Muscle layer of colon (tissue), 2 donors: ENCODE measurements at regions not wholly inside any gene's neighbourhood (a gene's known extent, or its start where the extent isn't known, plus 50 kb on each side); places are given as distances from the start of the nearest gene placed in this dataset.

Source experiments
- H3K27ac ChIP-seq: one replicate; pipeline ENCODE4 v1.7.0; 2013; ENCODE audit warnings: low read depth, mild to moderate bottlenecking, low read length, moderate library complexity
- H3K27me3 ChIP-seq, 2 donors: one replicate each; pipeline ENCODE4 v1.7.0; 2013; ENCODE audit warnings: low read length in 2 of 2, mild to moderate bottlenecking in 2 of 2; ENCODE audit not compliant: insufficient read depth in 2 of 2, control insufficient read depth in 1 of 2
- H3K36me3 ChIP-seq: one replicate; pipeline ENCODE4 v1.7.0; 2013; ENCODE audit warnings: mild to moderate bottlenecking, low read length; ENCODE audit not compliant: insufficient read depth
- H3K4me1 ChIP-seq: one replicate; pipeline ENCODE4 v1.7.0; 2013; ENCODE audit warnings: mild to moderate bottlenecking, low read length; ENCODE audit not compliant: insufficient read depth
- H3K4me3 ChIP-seq, 2 donors: one replicate each; pipeline ENCODE4 v1.7.0; 2013; ENCODE audit warnings: low read length in 2 of 2, low read depth in 1 of 2, mild to moderate bottlenecking in 1 of 2, moderate library complexity in 1 of 2
- H3K9ac ChIP-seq: one replicate; pipeline ENCODE4 v1.7.0; 2013; ENCODE audit warnings: low read length
- H3K9me3 ChIP-seq: one replicate; pipeline ENCODE4 v1.7.0; 2013; ENCODE audit warnings: mild to moderate bottlenecking, low read length
- donor health status: abdominal sarcoma.
- donor health status: Adenocarcinoma of cecum.

- H3K9ac ChIP-seq, result no peak overlapping the region
- H3K27ac ChIP-seq, result no peak overlapping the region
- peaks cover 8% of the 10 kb centered on the region for H3K4me1 ChIP-seq
- H3K4me3 ChIP-seq, result no peak overlapping the region
- H3K9me3 ChIP-seq, result no peaks in the 10 kb centered on the region
- H3K27me3 ChIP-seq, result no peaks in the 10 kb centered on the region
- no peaks in the 10 kb centered on the region for H3K36me3 ChIP-seq
These were observed 197.9 kb downstream of the SUDS3 start for GRCh38 chr12:118574288-118574687.

GRCh38 chr12:118575730-118576129 is 199.4 kb downstream of the SUDS3 start:
- Histone ChIP-seq H3K9ac (no peak overlapping the region), H3K9me3 (no peaks in the 10 kb centered on the region), H3K36me3 (no peaks in the 10 kb centered on the region), H3K4me1 (peaks cover 8% of the 10 kb centered on the region), H3K4me3 (no peak overlapping the region), H3K27ac (no peak overlapping the region), H3K27me3 (no peaks in the 10 kb centered on the region)

DNA sequence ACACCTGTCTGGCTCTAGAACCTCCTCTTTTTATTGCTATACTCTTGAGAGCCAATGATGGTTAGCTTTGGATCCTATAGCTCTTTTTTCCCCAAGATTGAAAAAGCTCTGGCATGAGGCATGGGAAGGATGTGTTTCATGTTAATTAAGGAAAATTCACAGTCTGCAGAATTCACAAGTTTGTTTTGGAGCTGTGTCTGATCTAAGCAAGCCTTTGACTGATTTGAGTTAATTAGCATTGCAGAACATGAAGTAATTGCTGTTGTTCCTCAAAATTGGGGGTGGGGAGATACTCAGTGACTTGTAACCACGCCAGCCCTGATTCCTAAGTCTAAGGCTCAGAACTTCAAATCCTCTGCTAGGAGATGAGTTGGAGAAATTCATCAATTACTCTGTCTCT is 205.0 kb downstream of the SUDS3 start:
- H3K9ac ChIP-seq, result no peak overlapping the region
- H3K36me3 ChIP-seq, result no peaks in the 10 kb centered on the region
- peaks cover 5% of the 10 kb centered on the region for H3K9me3 ChIP-seq
- no peak overlapping the region for H3K27ac ChIP-seq
- H3K4me1 ChIP-seq, result no peaks in the 10 kb centered on the region
- H3K27me3 ChIP-seq, result no peaks in the 10 kb centered on the region
- H3K4me3 ChIP-seq, result no peak overlapping the region

- H3K27me3 ChIP-seq, result no peaks in the 10 kb centered on the region
- H3K9me3 ChIP-seq, result peaks cover 10% of the 10 kb centered on the region
- H3K36me3 ChIP-seq, result no peaks in the 10 kb centered on the region
- no peaks in the 10 kb centered on the region for H3K4me1 ChIP-seq
- no peak overlapping the region for H3K9ac ChIP-seq
- H3K4me3 ChIP-seq, result no peak overlapping the region
- H3K27ac ChIP-seq, result no peak overlapping the region
These were observed 206.5 kb downstream of the SUDS3 start for GRCh38 chr12:118582863-118583262.

- Histone ChIP-seq H3K4me3 (no peak overlapping the region), H3K4me1 (no peaks in the 10 kb centered on the region), H3K36me3 (no peaks in the 10 kb centered on the region), H3K27me3 (no peaks in the 10 kb centered on the region), H3K27ac (no peak overlapping the region), H3K9me3 (peaks cover 10% of the 10 kb centered on the region), H3K9ac (no peak overlapping the region)
These were observed 210.1 kb downstream of the SUDS3 start for GRCh38 chr12:118586433-118586832.

GRCh38 chr12:118589162-118589561 is 212.8 kb downstream of the SUDS3 start:
- H3K4me1 ChIP-seq, result no peaks in the 10 kb centered on the region
- no peaks in the 10 kb centered on the region for H3K36me3 ChIP-seq
- peaks cover 10% of the 10 kb centered on the region for H3K9me3 ChIP-seq
- H3K27ac ChIP-seq, result no peak overlapping the region
- no peak overlapping the region for H3K4me3 ChIP-seq
- no peaks in the 10 kb centered on the region for H3K27me3 ChIP-seq
- H3K9ac ChIP-seq, result no peak overlapping the region

DNA sequence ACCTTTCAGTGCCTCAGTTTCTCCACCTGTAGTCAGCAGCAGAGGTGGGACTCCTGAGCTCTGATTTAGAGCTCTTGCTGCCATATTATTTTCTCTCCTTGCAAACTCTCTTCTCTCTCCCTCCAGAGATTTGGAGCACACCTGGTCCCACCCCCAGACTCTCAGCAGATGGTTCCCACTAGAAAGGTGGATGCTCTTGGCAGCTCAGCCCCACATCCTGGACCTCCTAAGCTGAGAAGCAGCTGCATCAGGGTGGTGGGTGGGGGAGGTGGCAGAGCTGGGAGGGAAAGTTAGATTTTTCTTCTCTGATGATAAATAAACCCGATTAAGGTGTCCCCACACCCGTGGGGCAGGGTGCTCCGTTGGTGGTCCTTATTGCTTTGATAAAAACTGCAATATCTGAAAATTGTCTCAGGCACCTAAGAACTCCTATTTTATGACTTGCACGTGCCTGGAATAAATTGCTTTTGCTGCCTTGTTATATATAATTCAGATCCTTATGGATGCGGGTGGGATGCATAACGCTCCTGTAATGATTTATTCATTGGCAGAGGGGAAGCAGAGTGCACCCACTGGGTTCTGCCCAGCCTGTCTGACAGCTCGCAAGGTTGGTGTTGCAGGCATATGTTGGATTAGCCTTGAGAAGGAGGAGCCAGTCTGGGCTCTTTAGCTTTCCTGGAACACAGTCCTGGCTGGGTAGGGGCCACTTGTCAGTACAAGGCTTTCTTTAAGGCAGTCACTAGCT is 214.2 kb downstream of the SUDS3 start:
- no peak overlapping the region for H3K4me3 ChIP-seq
- no peaks in the 10 kb centered on the region for H3K36me3 ChIP-seq
- peaks cover 10% of the 10 kb centered on the region for H3K9me3 ChIP-seq
- H3K27ac ChIP-seq, result no peak overlapping the region
- H3K9ac ChIP-seq, result no peak overlapping the region
- H3K27me3 ChIP-seq, result no peaks in the 10 kb centered on the region
- H3K4me1 ChIP-seq, result no peaks in the 10 kb centered on the region

- H3K27ac ChIP-seq, result no peak overlapping the region
- H3K36me3 ChIP-seq, result no peaks in the 10 kb centered on the region
- H3K27me3 ChIP-seq, result no peaks in the 10 kb centered on the region
- H3K4me3 ChIP-seq, result no peak overlapping the region
- H3K9me3 ChIP-seq, result no peaks in the 10 kb centered on the region
- no peaks in the 10 kb centered on the region for H3K4me1 ChIP-seq
- H3K9ac ChIP-seq, result no peak overlapping the region
These were observed 227.4 kb downstream of the SUDS3 start for GRCh38 chr12:118603610-118604361.

- no peaks in the 10 kb centered on the region for H3K9me3 ChIP-seq
- H3K4me1 ChIP-seq, result no peaks in the 10 kb centered on the region
- no peaks in the 10 kb centered on the region for H3K27me3 ChIP-seq
- no peak overlapping the region for H3K27ac ChIP-seq
- H3K4me3 ChIP-seq, result no peak overlapping the region
- H3K36me3 ChIP-seq, result no peaks in the 10 kb centered on the region
- no peak overlapping the region for H3K9ac ChIP-seq
These were observed 230.3 kb downstream of the SUDS3 start for GRCh38 chr12:118606690-118607089.

GRCh38 chr12:118607831-118608230 is 231.5 kb downstream of the SUDS3 start:
- no peak overlapping the region for H3K9ac ChIP-seq
- no peaks in the 10 kb centered on the region for H3K27me3 ChIP-seq
- H3K4me3 ChIP-seq, result no peak overlapping the region
- no peaks in the 10 kb centered on the region for H3K4me1 ChIP-seq
- no peaks in the 10 kb centered on the region for H3K9me3 ChIP-seq
- no peaks in the 10 kb centered on the region for H3K36me3 ChIP-seq
- no peak overlapping the region for H3K27ac ChIP-seq

- H3K27ac ChIP-seq, result no peak overlapping the region
- no peaks in the 10 kb centered on the region for H3K9me3 ChIP-seq
- H3K36me3 ChIP-seq, result no peaks in the 10 kb centered on the region
- H3K4me3 ChIP-seq, result no peak overlapping the region
- H3K27me3 ChIP-seq, result no peaks in the 10 kb centered on the region
- no peak overlapping the region for H3K9ac ChIP-seq
- H3K4me1 ChIP-seq, result no peaks in the 10 kb centered on the region
These were observed 232.5 kb downstream of the SUDS3 start for GRCh38 chr12:118608770-118609344.
